ENCODE measurements at regions not wholly inside any gene's neighbourhood (a gene's known extent, or its start where the extent isn't known, plus 50 kb on each side); places are given as distances from the start of the nearest gene placed in this dataset.
"Not testable (repeated sequence)": the region's sequence is repeated elsewhere in the genome, so short reads cannot be mapped to it uniquely, and the experiment has no call there.

DNA sequence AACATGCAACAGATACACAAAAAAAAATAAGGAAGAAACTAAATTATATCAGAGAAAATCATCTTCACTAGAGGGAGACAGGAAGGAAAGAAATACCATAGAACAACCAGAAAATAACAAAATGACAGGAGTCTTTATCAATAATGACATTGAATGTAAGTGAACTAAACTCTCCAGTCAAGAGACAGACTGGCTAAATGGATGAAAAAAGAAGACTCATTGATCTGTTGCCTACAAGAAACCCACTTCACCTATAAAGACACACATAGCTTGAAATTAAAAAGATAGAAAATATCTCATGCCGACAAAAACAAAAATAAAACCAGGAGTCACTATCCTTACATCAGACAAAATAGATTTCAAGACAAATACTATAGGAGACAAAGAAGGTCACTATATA lies 593.1 kb upstream of the USP24 start:
- no peak overlapping the region for H3K4me3 ChIP-seq (ENCODE audit: low read depth in 1 of 2, low read length in 2 of 2)
- H3K9me3 ChIP-seq (ENCODE audit: control insufficient read depth in 1 of 2, low read length in 2 of 2), result no peaks in the 10 kb centered on the region
- H3K27me3 ChIP-seq (ENCODE audit: control insufficient read depth in 1 of 2, insufficient read depth in 2 of 2, low read length in 2 of 2), result no peaks in the 10 kb centered on the region
- H3K36me3 ChIP-seq (ENCODE audit: control insufficient read depth in 1 of 2, insufficient read depth in 2 of 2, low read length in 2 of 2), result no peaks in the 10 kb centered on the region
- H3K4me1 ChIP-seq (ENCODE audit: control insufficient read depth in 1 of 2, insufficient read depth in 2 of 2, low read length in 2 of 2), result no peaks in the 10 kb centered on the region
- no peak overlapping the region for H3K27ac ChIP-seq (ENCODE audit: low read depth, low read length)
- H3K9ac ChIP-seq (ENCODE audit: low read depth in 1 of 2, low read length in 2 of 2), result no peak overlapping the region

DNA sequence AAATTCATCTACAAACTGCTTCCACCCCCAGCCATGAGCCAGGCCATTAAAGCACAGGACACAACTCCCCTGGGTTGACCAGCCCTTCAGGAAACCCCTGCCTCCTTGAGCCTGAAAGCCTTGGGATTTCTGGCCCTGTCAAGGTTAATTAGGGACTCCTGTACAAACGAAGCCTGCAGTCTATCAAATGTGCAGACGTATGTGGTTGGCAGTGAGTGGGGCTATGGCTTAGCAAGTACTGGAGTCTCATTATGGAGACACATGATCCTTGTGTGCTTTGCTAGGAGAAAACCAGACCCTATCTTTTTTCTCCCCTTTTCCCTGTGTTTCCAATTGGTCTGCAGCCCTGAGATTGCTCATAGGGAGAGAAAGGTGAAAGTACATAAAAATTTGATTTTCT lies 588.3 kb upstream of the USP24 start:
- Histone ChIP-seq H3K27me3 (ENCODE audit: control insufficient read depth in 1 of 2, insufficient read depth in 2 of 2, low read length in 2 of 2) (no peaks in the 10 kb centered on the region), H3K4me3 (ENCODE audit: low read depth in 1 of 2, low read length in 2 of 2) (no peak overlapping the region), H3K9ac (ENCODE audit: low read depth in 1 of 2, low read length in 2 of 2) (no peak overlapping the region), H3K27ac (ENCODE audit: low read depth, low read length) (no peak overlapping the region), H3K36me3 (ENCODE audit: control insufficient read depth in 1 of 2, insufficient read depth in 2 of 2, low read length in 2 of 2) (no peaks in the 10 kb centered on the region), H3K4me1 (ENCODE audit: control insufficient read depth in 1 of 2, insufficient read depth in 2 of 2, low read length in 2 of 2) (no peaks in the 10 kb centered on the region), H3K9me3 (ENCODE audit: control insufficient read depth in 1 of 2, low read length in 2 of 2) (peaks cover 0 to 2% of the 10 kb centered on the region in 2 donors)

DNA sequence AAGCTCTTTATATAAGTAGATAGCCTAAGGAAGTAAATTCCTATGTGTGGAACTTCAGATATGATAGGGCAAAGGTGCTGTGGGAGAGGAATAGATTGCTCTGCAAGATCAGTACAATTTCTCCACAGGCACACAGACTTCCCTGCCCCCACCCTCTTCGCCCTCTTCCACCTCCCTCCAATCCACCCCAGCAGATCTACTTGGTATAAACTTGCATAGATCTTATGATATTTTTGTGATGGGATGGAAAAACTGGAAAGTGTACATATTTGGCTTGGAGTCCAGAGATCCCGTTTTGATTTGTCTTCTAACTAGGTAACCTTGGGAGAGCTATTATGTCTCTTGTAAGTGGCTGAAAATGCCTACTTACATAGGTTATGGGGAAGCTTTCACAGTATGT lies 586.3 kb upstream of the USP24 start:
- H3K27ac ChIP-seq (ENCODE audit: low read depth, low read length), result no peak overlapping the region
- H3K4me1 ChIP-seq (ENCODE audit: control insufficient read depth in 1 of 2, insufficient read depth in 2 of 2, low read length in 2 of 2), result no peaks in the 10 kb centered on the region
- H3K9me3 ChIP-seq (ENCODE audit: control insufficient read depth in 1 of 2, low read length in 2 of 2), result peaks cover 0 to 2% of the 10 kb centered on the region in 2 donors
- H3K4me3 ChIP-seq (ENCODE audit: low read depth in 1 of 2, low read length in 2 of 2), result no peak overlapping the region
- no peaks in the 10 kb centered on the region for H3K27me3 ChIP-seq (ENCODE audit: control insufficient read depth in 1 of 2, insufficient read depth in 2 of 2, low read length in 2 of 2)
- H3K9ac ChIP-seq (ENCODE audit: low read depth in 1 of 2, low read length in 2 of 2), result no peak overlapping the region
- no peaks in the 10 kb centered on the region for H3K36me3 ChIP-seq (ENCODE audit: control insufficient read depth in 1 of 2, insufficient read depth in 2 of 2, low read length in 2 of 2)

DNA sequence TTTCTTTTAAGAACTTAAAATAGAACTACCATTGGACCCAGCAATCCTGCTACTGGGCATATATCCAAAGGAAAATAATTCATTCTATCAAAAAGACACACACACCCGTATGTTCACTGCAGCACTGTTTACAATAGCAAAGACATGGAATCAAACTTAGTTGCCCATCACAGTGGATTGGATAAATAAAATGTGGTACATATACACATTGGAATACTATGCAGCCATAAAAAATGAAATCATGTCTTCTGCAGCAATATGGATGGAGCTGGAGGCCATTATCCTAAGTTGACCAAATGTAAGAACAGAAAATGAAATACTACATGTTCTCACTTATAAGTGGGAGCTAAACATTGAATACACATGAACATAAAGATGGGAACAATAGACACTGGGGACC lies 585.3 kb upstream of the USP24 start:
- Histone ChIP-seq H3K9me3 (ENCODE audit: control insufficient read depth in 1 of 2, low read length in 2 of 2) (peaks cover 0 to 2% of the 10 kb centered on the region in 2 donors), H3K27me3 (ENCODE audit: control insufficient read depth in 1 of 2, insufficient read depth in 2 of 2, low read length in 2 of 2) (no peaks in the 10 kb centered on the region), H3K4me3 (ENCODE audit: low read depth in 1 of 2, low read length in 2 of 2) (no peak overlapping the region), H3K27ac (ENCODE audit: low read depth, low read length) (no peak overlapping the region), H3K9ac (ENCODE audit: low read depth in 1 of 2, low read length in 2 of 2) (no peak overlapping the region), H3K4me1 (ENCODE audit: control insufficient read depth in 1 of 2, insufficient read depth in 2 of 2, low read length in 2 of 2) (no peaks in the 10 kb centered on the region), H3K36me3 (ENCODE audit: control insufficient read depth in 1 of 2, insufficient read depth in 2 of 2, low read length in 2 of 2) (no peaks in the 10 kb centered on the region)

DNA sequence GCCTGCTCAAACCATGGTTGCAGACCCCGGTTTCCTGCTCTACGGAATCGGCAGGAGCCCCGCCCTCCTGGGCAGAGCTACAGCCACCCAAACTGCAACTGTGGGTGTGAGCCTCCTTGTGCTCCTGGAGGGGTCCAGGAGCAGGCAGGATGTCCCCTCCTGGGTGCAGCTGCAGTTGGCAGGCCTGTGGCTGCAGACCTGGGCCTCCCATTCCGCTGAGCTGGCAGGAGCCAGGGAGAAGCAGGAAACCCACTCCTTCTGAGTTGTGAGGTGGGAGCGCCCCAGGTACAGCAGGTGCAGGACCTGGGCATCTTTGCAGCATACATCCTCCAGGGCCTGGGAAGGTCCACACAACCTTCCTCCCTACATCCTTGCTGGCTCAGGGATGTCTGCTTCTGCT lies 578.7 kb upstream of the USP24 start:
- no peaks in the 10 kb centered on the region for H3K9me3 ChIP-seq (ENCODE audit: control insufficient read depth in 1 of 2, low read length in 2 of 2)
- no peak overlapping the region for H3K27ac ChIP-seq (ENCODE audit: low read depth, low read length)
- H3K27me3 ChIP-seq (ENCODE audit: control insufficient read depth in 1 of 2, insufficient read depth in 2 of 2, low read length in 2 of 2), result no peaks in the 10 kb centered on the region
- no peaks in the 10 kb centered on the region for H3K36me3 ChIP-seq (ENCODE audit: control insufficient read depth in 1 of 2, insufficient read depth in 2 of 2, low read length in 2 of 2)
- no peak overlapping the region for H3K9ac ChIP-seq (ENCODE audit: low read depth in 1 of 2, low read length in 2 of 2)
- H3K4me3 ChIP-seq (ENCODE audit: low read depth in 1 of 2, low read length in 2 of 2), result no peak overlapping the region
- no peaks in the 10 kb centered on the region for H3K4me1 ChIP-seq (ENCODE audit: control insufficient read depth in 1 of 2, insufficient read depth in 2 of 2, low read length in 2 of 2)

DNA sequence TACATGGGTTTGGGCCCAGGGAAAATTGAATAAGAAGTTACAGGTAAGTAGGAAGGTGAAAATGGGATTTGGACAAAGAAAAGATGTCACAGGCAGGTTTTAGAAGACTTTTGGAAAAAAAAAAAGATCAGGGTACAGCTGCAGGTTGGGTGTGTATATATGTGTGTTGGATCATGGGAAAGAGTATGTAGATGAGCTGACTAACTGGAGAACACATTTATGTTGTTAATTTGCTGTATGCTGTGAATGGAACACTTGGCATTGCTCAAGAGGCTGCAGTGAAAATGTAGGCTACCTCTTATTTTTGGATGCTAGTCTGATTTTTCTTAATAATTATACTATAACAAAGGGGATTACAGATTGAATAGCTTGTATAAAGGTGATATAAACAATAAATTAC lies 577.7 kb upstream of the USP24 start:
- no peaks in the 10 kb centered on the region for H3K4me1 ChIP-seq (ENCODE audit: control insufficient read depth in 1 of 2, insufficient read depth in 2 of 2, low read length in 2 of 2)
- H3K9ac ChIP-seq (ENCODE audit: low read depth in 1 of 2, low read length in 2 of 2), result no peak overlapping the region
- no peaks in the 10 kb centered on the region for H3K27me3 ChIP-seq (ENCODE audit: control insufficient read depth in 1 of 2, insufficient read depth in 2 of 2, low read length in 2 of 2)
- H3K9me3 ChIP-seq (ENCODE audit: control insufficient read depth in 1 of 2, low read length in 2 of 2), result no peaks in the 10 kb centered on the region
- H3K4me3 ChIP-seq (ENCODE audit: low read depth in 1 of 2, low read length in 2 of 2), result no peak overlapping the region
- H3K27ac ChIP-seq (ENCODE audit: low read depth, low read length), result no peak overlapping the region
- H3K36me3 ChIP-seq (ENCODE audit: control insufficient read depth in 1 of 2, insufficient read depth in 2 of 2, low read length in 2 of 2), result no peaks in the 10 kb centered on the region

DNA sequence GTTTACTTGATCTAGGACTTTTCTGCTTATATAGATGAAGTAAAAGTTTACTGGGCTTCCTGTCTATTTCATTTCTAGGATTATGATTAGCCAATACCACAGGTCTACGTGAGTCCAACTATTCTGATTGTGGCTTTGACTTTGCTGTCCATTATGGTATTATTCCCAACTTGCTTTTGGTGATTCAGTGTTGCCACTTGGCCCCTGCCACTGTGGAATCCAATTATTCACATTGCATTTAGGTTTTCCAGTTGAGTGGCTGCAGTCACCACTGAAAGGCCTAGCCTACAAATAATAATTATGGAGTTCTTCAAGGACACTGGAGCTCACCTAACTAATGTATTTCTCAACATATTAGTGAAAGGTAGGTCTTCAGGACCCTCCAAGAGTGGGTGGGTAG lies 574.3 kb upstream of the USP24 start:
- Histone ChIP-seq H3K27me3 (ENCODE audit: control insufficient read depth in 1 of 2, insufficient read depth in 2 of 2, low read length in 2 of 2) (no peaks in the 10 kb centered on the region), H3K27ac (ENCODE audit: low read depth, low read length) (no peak overlapping the region), H3K9ac (ENCODE audit: low read depth in 1 of 2, low read length in 2 of 2) (no peak overlapping the region), H3K9me3 (ENCODE audit: control insufficient read depth in 1 of 2, low read length in 2 of 2) (no peaks in the 10 kb centered on the region), H3K36me3 (ENCODE audit: control insufficient read depth in 1 of 2, insufficient read depth in 2 of 2, low read length in 2 of 2) (no peaks in the 10 kb centered on the region), H3K4me1 (ENCODE audit: control insufficient read depth in 1 of 2, insufficient read depth in 2 of 2, low read length in 2 of 2) (no peaks in the 10 kb centered on the region), H3K4me3 (ENCODE audit: low read depth in 1 of 2, low read length in 2 of 2) (no peak overlapping the region)

DNA sequence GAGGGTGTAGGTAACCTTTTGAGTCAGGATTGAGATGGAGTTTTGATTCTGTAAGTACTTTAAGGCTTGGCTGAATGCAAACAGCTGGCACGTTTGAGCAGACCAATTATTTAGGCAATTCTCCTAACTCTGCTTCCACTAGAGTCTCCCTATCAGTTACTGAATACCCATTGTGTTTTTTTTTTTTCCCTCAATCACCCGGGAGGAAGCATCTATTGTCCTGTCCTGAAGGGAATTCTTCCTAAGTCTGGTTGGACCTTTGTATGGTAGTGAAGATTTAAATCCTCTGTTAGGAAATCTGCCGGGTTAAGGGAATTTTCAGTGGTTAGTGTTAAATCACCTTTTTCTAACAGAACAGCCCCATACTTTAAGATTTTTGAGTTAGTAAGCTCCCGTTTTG lies 571.2 kb upstream of the USP24 start:
- no peak overlapping the region for H3K27ac ChIP-seq (ENCODE audit: low read depth, low read length)
- H3K27me3 ChIP-seq (ENCODE audit: control insufficient read depth in 1 of 2, insufficient read depth in 2 of 2, low read length in 2 of 2), result no peaks in the 10 kb centered on the region
- H3K9ac ChIP-seq (ENCODE audit: low read depth in 1 of 2, low read length in 2 of 2), result no peak overlapping the region
- H3K4me1 ChIP-seq (ENCODE audit: control insufficient read depth in 1 of 2, insufficient read depth in 2 of 2, low read length in 2 of 2), result no peaks in the 10 kb centered on the region
- H3K36me3 ChIP-seq (ENCODE audit: control insufficient read depth in 1 of 2, insufficient read depth in 2 of 2, low read length in 2 of 2), result no peaks in the 10 kb centered on the region
- no peak overlapping the region for H3K4me3 ChIP-seq (ENCODE audit: low read depth in 1 of 2, low read length in 2 of 2)
- no peaks in the 10 kb centered on the region for H3K9me3 ChIP-seq (ENCODE audit: control insufficient read depth in 1 of 2, low read length in 2 of 2)

DNA sequence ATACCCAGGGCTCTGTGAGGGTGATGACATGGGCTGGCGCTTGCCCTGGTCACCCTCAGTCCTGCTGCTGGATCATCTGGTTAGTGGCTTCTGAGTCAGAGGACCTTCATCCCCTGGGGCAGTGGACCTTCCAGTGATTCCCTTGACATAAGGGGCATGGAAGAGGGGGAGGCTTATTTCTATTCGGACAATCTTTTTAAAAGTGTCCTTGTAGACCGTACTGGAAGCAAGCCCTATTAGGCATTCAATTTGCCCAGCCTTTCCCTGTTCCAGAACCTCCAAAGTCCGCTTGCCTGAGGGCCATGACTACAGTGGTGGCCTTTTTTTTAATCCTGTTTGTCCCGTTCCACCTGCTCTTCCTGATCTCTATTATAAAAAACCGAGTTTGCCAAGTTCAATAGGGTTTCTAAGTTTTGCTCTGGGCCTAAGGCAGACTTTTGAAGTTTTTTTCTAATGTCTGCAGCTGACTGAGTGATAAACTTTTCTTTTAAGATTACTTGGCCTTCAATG lies 569.8 kb upstream of the USP24 start:
- not testable (repeated sequence) for H3K4me3 ChIP-seq (ENCODE audit: low read depth in 1 of 2, low read length in 2 of 2); H3K27me3 ChIP-seq (ENCODE audit: control insufficient read depth in 1 of 2, insufficient read depth in 2 of 2, low read length in 2 of 2); H3K36me3 ChIP-seq (ENCODE audit: control insufficient read depth in 1 of 2, insufficient read depth in 2 of 2, low read length in 2 of 2); H3K27ac ChIP-seq (ENCODE audit: low read depth, low read length); H3K9ac ChIP-seq (ENCODE audit: low read depth in 1 of 2, low read length in 2 of 2); H3K4me1 ChIP-seq (ENCODE audit: control insufficient read depth in 1 of 2, insufficient read depth in 2 of 2, low read length in 2 of 2); H3K9me3 ChIP-seq (ENCODE audit: control insufficient read depth in 1 of 2, low read length in 2 of 2)

DNA sequence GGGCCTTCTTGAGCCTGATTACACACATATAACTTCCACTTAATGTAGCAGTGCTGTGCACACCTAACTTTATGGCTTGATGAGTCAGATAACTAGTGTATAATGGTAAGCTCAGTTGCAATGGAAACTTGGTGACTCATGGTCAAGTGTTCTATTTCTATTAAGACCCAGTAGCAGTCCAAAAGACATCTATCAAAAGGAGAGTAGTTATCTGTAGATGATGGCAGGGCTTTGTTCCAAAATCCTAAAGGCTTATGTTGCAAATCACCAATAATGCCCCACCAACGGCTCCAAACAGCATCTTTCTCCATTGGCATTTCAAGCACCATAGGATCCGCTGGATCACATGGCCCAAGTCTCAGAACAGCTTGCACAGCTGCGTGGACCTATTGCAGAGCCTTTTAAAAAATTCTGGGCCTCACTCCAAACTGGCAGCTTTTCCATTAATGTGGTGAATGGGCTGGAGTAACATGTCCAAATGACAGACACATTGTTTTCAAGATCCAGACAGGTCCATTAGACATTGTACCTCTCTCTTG lies 566.8 kb upstream of the USP24 start:
- H3K36me3 ChIP-seq (ENCODE audit: control insufficient read depth in 1 of 2, insufficient read depth in 2 of 2, low read length in 2 of 2), result no peaks in the 10 kb centered on the region
- H3K9me3 ChIP-seq (ENCODE audit: control insufficient read depth in 1 of 2, low read length in 2 of 2), result no peaks in the 10 kb centered on the region
- no peaks in the 10 kb centered on the region for H3K27me3 ChIP-seq (ENCODE audit: control insufficient read depth in 1 of 2, insufficient read depth in 2 of 2, low read length in 2 of 2)
- H3K27ac ChIP-seq (ENCODE audit: low read depth, low read length), result no peak overlapping the region
- H3K9ac ChIP-seq (ENCODE audit: low read depth in 1 of 2, low read length in 2 of 2), result no peak overlapping the region
- H3K4me3 ChIP-seq (ENCODE audit: low read depth in 1 of 2, low read length in 2 of 2), result no peak overlapping the region
- no peaks in the 10 kb centered on the region for H3K4me1 ChIP-seq (ENCODE audit: control insufficient read depth in 1 of 2, insufficient read depth in 2 of 2, low read length in 2 of 2)

DNA sequence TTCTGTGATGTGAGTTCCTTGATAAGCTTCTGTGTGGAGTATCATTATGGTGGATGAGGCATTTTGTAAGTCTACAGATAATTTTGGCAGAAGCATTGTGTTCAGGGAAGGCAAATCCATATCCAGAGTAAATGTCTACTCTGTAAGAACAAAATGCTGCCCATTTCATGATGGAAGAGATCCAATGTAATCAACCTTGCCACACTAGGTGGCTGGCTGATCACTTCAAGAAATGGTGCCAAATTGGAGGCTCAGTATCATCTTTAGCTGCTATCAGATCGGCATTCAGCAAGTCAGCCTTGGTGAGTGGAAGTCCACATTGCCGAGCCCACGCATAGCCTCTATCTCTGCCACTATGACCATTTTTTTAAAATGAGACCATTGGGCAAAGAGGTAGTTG lies 565.8 kb upstream of the USP24 start:
- Histone ChIP-seq H3K4me1 (ENCODE audit: control insufficient read depth in 1 of 2, insufficient read depth in 2 of 2, low read length in 2 of 2) (no peaks in the 10 kb centered on the region), H3K27ac (ENCODE audit: low read depth, low read length) (no peak overlapping the region), H3K36me3 (ENCODE audit: control insufficient read depth in 1 of 2, insufficient read depth in 2 of 2, low read length in 2 of 2) (no peaks in the 10 kb centered on the region), H3K9ac (ENCODE audit: low read depth in 1 of 2, low read length in 2 of 2) (no peak overlapping the region), H3K9me3 (ENCODE audit: control insufficient read depth in 1 of 2, low read length in 2 of 2) (no peaks in the 10 kb centered on the region), H3K4me3 (ENCODE audit: low read depth in 1 of 2, low read length in 2 of 2) (no peak overlapping the region), H3K27me3 (ENCODE audit: control insufficient read depth in 1 of 2, insufficient read depth in 2 of 2, low read length in 2 of 2) (no peaks in the 10 kb centered on the region)
